Smooth muscle cell (in vitro differentiated cells): ENCODE measurements at regions not wholly inside any gene's neighbourhood (a gene's known extent, or its start where the extent isn't known, plus 50 kb on each side); places are given as distances from the start of the nearest gene placed in this dataset.

ENCODE experiments used
- DNase-seq: peaks from one replicate; lab custom pipeline; 2025; ENCODE audit not compliant: unreplicated experiment; lab: John Stamatoyannopoulos, UW
- H2AFZ ChIP-seq: fragments of 200-600 bp; sonication (generic); 2 replicates; pipeline ENCODE4 v1.6.0; 2016; ENCODE audit warnings: antibody characterized with exemption, low read depth, mild to moderate bottlenecking
- H3F3A ChIP-seq: fragments of 200-600 bp; sonication (generic); 2 replicates; pipeline ENCODE4 v1.6.0; 2017; ENCODE audit warnings: antibody characterized with exemption, low read depth
- H3K27ac ChIP-seq: fragments of 200-600 bp; sonication (generic); 2 replicates; pipeline ENCODE4 v1.5.1; 2016; ENCODE audit warnings: low read depth, mild to moderate bottlenecking
- H3K27me3 ChIP-seq: fragments of 200-600 bp; sonication (generic); 2 replicates; pipeline ENCODE4 v1.6.1; 2016; ENCODE audit warnings: low read depth, mild to moderate bottlenecking
- H3K36me3 ChIP-seq: fragments of 200-600 bp; sonication (generic); 2 replicates; pipeline ENCODE4 v1.5.1; 2016; ENCODE audit warnings: low read depth
- H3K4me1 ChIP-seq: fragments of 200-600 bp; sonication (generic); 2 replicates; pipeline ENCODE4 v1.5.1; 2016; ENCODE audit warnings: low read depth
- H3K4me2 ChIP-seq: fragments of 200-600 bp; sonication (generic); 2 replicates; pipeline ENCODE4 v1.6.0; 2016; ENCODE audit warnings: mild to moderate bottlenecking
- H3K4me3 ChIP-seq: fragments of 200-600 bp; sonication (generic); 2 replicates; pipeline ENCODE4 v1.5.1; 2016; ENCODE audit warnings: mild to moderate bottlenecking
- H3K79me2 ChIP-seq: fragments of 200-600 bp; sonication (generic); 2 replicates; pipeline ENCODE4 v1.6.0; 2016; ENCODE audit warnings: low read depth, mild to moderate bottlenecking
- H3K9ac ChIP-seq: fragments of 200-600 bp; sonication (generic); 2 replicates; pipeline ENCODE4 v1.6.0; 2016; ENCODE audit warnings: low read depth
- H3K9me3 ChIP-seq: fragments of 200-600 bp; sonication (generic); replicated peaks from 2 replicates; pipeline ENCODE4 v1.5.1; 2016; ENCODE audit warnings: low read depth
- H4K20me1 ChIP-seq: fragments of 200-600 bp; sonication (generic); 2 replicates; pipeline ENCODE4 v1.6.0; 2016; ENCODE audit warnings: low read depth
- CTCF ChIP-seq: fragments of 200-600 bp; sonication (generic); IDR thresholded peaks from 2 replicates; pipeline ENCODE4 v1.5.1; 2017; ENCODE audit warnings: borderline replicate concordance, mild to moderate bottlenecking, antibody characterized with exemption; ENCODE audit not compliant: insufficient read depth, poor library complexity, severe bottlenecking
- WGBS: methylation state at CpG from one replicate; pipeline ENCODE4 v1.1.7; 2016; ENCODE audit warnings: low lambda C conversion rate; 5-methylcytosine and 5-hydroxymethylcytosine counted together

GRCh38 chr1:106492880-106493279 is 563.6 kb upstream of the PRMT6 start:
- Histone ChIP-seq H3K36me3 (no peaks in the 10 kb centered on the region), H2AFZ (no peak overlapping the region), H3K27me3 (no peaks in the 10 kb centered on the region), H3K9me3 (no peaks in the 10 kb centered on the region), H3K27ac (no peak overlapping the region), H3K4me1 (no peaks in the 10 kb centered on the region), H4K20me1 (no peaks in the 10 kb centered on the region), H3K9ac (no peak overlapping the region), H3K4me2 (no peak overlapping the region), H3K79me2 (no peaks in the 10 kb centered on the region), H3K4me3 (no peak overlapping the region), H3F3A (no peaks in the 10 kb centered on the region)
- TF ChIP-seq CTCF, result no peak
- DNase-seq, result no peak
- WGBS, result 89% methylated on average over 4 of the region's 4 CpGs

- H3K9me3 ChIP-seq, result no peaks in the 10 kb centered on the region
- no peaks in the 10 kb centered on the region for H3K79me2 ChIP-seq
- no peak for TF ChIP-seq CTCF
- H3K36me3 ChIP-seq, result no peaks in the 10 kb centered on the region
- no peak overlapping the region for H3K27ac ChIP-seq
- no peaks in the 10 kb centered on the region for H3K4me1 ChIP-seq
- H3K9ac ChIP-seq, result no peak overlapping the region
- no peak overlapping the region for H2AFZ ChIP-seq
- H3F3A ChIP-seq, result no peaks in the 10 kb centered on the region
- DNase-seq, result no peak
- H3K4me2 ChIP-seq, result no peak overlapping the region
- no peak overlapping the region for H3K4me3 ChIP-seq
- no peaks in the 10 kb centered on the region for H3K27me3 ChIP-seq
- no peaks in the 10 kb centered on the region for H4K20me1 ChIP-seq
- 92% methylated on average over 1 of the region's 1 CpG for WGBS
Measured at GRCh38 chr1:106494646-106495045, 561.8 kb upstream of the PRMT6 start.

- Histone ChIP-seq H3K4me3 (no peak overlapping the region), H3K4me2 (no peak overlapping the region), H3K36me3 (no peaks in the 10 kb centered on the region), H3K27ac (no peak overlapping the region), H3K9ac (no peak overlapping the region), H3K27me3 (no peaks in the 10 kb centered on the region), H3K9me3 (no peaks in the 10 kb centered on the region), H3K79me2 (no peaks in the 10 kb centered on the region), H3F3A (no peaks in the 10 kb centered on the region), H3K4me1 (no peaks in the 10 kb centered on the region), H2AFZ (no peak overlapping the region), H4K20me1 (no peaks in the 10 kb centered on the region)
- no peak for DNase-seq
- TF ChIP-seq CTCF, result no peak
- 87% methylated on average over 1 of the region's 1 CpG for WGBS
Measured at GRCh38 chr1:106498238-106498637, 558.2 kb upstream of the PRMT6 start.

- H3K9me3 ChIP-seq, result no peaks in the 10 kb centered on the region
- DNase-seq, result no peak
- no peaks in the 10 kb centered on the region for H3K27me3 ChIP-seq
- H3K27ac ChIP-seq, result no peak overlapping the region
- no peaks in the 10 kb centered on the region for H4K20me1 ChIP-seq
- no peaks in the 10 kb centered on the region for H3K36me3 ChIP-seq
- H3K9ac ChIP-seq, result no peak overlapping the region
- no peak overlapping the region for H3K4me2 ChIP-seq
- no peaks in the 10 kb centered on the region for H3K4me1 ChIP-seq
- no peaks in the 10 kb centered on the region for H3K79me2 ChIP-seq
- TF ChIP-seq CTCF, result no peak
- no peaks in the 10 kb centered on the region for H3F3A ChIP-seq
- no peak overlapping the region for H2AFZ ChIP-seq
- WGBS, result 88% methylated on average over 1 of the region's 1 CpG
- H3K4me3 ChIP-seq, result no peak overlapping the region
Measured at GRCh38 chr1:106502659-106503058, 553.8 kb upstream of the PRMT6 start.
